T-helper 2 cell (primary cell): ENCODE measurements at regions not wholly inside any gene's neighbourhood (a gene's known extent, or its start where the extent isn't known, plus 50 kb on each side); places are given as distances from the start of the nearest gene placed in this dataset.
A peak's percentile ranks its signal among the peaks of the same experiment; 100 is the strongest.
"Not testable (repeated sequence)": the region's sequence is repeated elsewhere in the genome, so short reads cannot be mapped to it uniquely, and the experiment has no call there.

Experiments
- DNase-seq, 5 experiments: peaks; one replicate each; pipeline versions ENCODE4 v3.0.0 to v3.0.0-alpha.2; 2012 to 2022

DNA sequence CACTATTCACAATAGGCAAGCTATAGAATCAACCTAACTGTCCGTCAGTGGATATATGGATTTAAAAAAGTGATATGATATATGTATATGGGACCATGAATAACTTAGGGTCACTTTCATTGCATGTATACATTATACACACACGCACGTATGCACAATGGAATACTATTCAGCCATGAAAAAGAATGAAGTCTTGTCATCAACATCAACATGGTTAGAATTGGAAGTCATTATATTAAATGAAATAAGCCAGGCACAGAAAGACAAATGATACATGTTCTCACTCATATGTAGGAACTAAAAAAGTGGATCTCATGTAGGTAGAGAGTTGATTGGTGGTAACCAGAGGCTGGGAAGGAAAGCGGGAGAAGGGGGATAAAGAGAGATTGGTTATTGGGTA, 234.3 kb downstream of the VRK1 start:
- DNase-seq: no peak

- DNase-seq: no peak
Measured at GRCh38 chr14:97033556-97034081, 236.4 kb downstream of the VRK1 start.

DNA sequence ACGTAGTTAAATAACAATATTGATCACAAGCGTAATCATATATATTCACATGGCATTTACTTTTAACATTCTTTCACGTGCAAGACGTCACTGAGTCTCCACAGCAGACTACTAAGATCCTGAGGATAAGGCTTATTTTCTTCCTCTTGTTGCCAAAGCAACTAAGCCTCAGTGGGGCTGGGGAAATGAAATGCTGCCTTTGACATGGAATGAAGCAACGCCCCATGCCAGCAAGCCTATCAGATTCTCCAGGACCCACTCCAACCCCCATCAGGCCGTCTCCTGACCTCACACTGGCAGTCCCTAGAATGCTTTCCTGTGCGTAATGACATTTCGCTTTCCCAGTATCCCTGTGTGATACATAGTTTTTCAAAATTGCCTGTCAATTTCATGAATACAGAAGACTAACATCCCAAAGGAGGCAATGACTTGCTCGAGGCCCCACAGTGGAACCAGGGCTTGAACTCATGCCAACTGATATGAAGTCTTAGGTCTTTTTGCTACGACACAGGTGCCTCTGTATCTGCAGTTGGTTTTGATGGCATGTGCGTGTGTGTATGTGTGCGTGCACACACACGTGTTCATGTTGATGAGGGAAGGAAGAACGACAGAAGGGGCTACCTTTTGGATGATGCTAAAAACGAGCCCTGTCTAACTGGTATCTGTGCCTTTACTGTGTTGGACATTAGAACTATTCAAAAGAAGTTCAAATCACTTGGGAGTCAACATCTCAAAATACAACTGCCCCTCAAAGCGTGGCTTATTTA, 239.1 kb downstream of the VRK1 start:
- no peak for DNase-seq

DNA sequence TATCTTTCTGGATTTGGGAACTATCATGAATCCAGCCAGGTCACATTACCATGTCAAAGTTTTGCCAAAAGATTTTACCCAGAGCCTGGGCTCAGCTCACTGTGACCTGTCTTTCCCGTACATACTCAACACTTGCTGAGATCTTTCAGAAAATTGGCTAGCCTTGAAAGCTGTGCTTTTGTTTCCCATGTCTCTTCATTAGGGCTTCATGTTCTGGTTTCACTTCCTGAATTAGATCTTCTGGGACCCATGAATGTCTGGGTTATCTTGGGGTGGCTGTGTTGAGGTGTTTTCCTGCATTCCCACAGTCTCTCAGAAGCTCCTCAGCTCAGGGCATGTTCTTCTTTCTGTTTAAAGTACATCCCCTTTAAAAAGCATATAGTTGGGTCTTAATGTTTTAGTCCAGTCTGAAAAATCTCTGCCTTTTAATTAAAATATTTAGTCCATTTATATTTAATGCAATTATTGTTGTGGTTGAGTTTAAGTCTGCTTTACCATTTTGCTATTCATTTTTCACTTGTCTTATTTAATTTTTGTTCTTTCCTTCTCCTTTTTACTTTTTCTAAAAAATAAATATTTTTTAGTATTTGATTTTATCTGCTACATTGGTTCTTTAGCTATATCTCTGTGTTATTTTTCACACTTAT, 242.7 kb downstream of the VRK1 start:
- no peak for DNase-seq

DNA sequence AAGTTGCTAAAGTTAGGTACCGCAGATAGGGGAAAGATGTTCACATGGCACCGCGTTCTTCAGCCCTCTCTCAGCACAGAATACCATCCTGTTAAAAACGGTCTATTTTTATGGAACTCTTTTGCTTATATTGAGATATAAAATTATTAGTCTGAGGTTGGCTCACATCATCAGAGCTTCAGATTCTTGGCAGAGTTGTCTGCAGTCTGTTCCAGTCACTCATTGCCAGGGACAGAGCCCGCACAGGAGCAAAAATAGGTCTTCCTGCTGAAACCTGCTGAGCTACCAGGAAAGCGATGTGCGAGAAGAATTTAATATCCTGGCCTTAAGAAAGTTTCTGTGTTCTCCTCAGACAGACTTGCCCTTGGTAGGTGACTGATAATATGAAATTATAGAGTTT, 249.8 kb downstream of the VRK1 start:
- no peak for DNase-seq

GRCh38 chr14:97052001-97052400, 254.8 kb downstream of the VRK1 start:
- no peak for DNase-seq

DNA sequence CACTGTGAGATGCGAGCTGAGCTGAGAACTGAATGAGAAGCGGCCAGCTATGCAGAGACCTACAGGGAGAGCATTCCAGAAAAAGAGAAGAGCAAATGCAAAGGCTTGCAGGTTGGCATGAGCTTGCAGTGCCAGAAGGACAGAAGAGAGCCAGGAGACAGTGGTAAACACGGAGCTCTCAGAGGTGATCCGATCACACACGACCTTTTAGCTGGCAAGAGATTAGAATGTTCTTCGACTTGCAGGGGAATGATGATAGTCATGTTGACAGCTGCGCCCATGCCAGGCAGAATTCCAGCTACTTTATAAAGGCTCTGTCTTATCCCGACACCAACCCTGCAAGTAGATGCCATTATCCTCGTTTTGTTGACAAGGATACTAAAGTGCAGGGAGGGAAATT, 256.8 kb downstream of the VRK1 start:
- DNase-seq: no peak

DNA sequence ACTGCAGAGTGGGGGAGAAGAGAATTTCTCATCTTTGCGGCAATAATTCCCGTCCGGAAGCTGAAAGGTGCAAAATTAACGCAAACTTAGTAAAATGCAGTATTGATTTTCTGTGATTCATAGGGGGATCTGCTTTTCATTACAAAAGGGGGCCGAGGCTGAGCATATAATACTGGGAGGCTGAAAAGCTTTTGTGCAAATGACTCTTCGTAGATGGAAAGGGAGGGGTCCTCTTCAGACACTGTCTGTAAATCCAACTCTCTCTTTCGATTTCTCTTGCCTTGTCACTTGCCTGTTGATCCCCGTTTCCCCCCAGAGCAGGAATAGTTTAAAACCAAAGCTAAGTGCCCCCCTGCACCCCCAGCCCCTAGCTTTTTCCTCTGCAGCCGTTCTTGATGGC, 258.2 kb downstream of the VRK1 start:
- no peak for DNase-seq

DNA sequence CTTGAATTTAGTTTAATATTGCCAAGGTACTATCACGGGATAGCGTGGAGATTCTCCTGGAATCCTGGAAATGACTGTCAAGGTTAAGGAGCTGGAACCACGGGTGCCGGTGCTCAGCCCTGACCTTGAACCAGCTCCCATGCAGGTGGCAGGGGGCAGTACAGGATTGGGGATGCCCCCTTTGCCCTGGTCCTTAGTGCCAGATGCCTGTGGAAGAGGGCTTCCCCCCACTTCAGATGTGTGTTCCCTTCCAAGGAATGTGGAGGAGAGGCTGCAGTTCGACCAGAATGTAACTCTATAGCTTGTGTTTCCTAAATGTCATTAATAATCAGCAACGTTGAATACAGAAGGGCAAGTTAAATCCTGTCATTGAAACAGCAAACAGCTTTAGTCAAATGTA, 258.9 kb downstream of the VRK1 start:
- peak in 1 of 5 experiments; percentile 19 for DNase-seq

DNA sequence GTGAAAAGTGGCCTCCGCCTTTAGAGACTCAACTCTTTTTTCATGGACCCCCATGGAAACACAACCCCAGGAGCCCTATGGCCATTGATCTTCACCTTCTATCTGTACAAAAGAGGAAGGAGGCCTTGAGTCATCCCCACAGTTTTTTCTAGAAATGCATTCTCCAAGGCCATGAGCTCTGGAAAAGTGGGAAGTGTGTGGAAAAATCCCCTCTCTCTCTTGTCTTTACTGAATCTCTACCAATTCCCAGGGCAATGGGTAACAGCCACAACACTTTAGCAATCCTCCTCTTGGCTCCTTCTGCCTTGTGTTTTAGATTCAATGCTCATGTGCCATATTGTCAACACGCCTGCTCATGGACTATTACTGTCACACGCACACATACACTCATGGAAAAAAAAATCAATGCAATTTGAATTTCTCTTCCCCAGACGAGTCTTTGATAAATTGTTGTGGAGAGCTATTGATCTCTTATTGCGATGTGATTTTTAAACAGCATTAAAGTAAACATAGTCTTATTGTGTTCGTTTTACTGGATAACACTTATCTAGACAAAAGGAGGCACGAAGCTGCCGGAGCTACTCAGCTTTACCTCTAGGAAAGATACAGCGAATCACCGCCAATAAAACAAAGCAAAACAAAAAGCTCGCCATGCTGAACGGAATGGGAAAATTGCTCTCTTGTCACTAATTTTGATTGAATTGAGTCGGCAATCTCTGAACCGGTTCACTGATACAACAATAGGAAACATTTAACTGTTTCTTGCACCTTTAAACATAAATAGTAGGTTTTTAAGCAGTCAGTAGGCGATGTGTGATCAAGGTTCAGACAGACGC, 260.3 kb downstream of the VRK1 start:
- no peak for DNase-seq

GRCh38 chr14:97058074-97058467, 260.9 kb downstream of the VRK1 start:
- DNase-seq: no peak

DNA sequence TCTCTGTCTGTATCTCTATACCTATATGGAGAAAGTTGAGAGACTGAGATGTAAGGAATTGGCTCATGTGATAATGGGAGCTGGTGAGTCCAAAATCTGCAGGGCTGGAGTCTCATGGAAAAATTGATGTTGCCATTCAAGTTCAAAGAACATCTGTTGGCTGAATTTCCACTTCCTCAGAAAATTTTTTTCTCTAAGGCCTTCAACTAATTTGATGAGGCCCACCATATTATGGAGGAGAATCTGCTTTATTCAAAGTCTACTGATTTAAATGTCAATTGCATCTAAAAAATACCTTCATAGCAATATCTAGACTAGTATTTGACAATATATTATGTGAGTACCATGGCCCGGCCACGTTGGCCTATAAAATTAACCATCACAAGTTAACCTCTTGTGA, 261.4 kb downstream of the VRK1 start:
- DNase-seq: no peak

DNA sequence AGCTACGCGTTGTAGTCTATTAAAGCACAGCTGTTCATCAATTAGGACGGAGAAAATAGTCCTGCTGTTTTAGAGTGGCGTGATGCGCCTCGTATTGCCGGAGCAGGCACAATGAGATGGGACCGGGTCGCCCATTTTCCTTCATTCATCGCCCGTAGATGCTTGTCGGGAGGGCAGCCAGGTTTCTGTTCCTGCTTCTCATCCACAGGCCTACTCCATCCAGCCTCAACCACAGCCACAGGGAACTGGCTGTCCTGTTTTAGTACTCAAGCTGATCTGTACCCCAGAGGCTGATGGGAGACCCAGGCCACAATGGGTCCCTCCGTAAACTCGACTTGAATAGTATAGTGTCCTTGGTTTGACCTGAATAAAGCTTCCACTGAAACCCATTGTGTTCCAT, 264.0 kb downstream of the VRK1 start:
- DNase-seq: no peak

DNA sequence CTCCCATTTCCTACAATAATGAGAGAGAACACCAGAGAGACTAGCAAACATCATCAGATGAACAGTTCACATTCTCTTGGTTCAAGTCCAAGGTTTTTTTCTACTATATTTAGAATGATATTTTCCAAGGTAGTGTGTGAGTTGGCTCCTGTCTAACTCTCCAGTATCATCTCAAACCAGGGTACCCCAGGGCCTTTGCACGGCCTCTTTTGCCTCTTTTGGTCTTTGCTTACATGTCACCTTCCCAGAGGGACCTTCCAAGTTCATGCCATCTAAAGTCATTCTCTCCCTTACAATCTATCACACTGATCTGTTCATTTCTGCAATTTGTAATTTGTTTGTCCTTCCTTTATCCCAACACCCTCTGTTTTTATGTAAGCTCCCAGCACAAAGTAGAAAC, 264.5 kb downstream of the VRK1 start:
- no peak for DNase-seq

DNA sequence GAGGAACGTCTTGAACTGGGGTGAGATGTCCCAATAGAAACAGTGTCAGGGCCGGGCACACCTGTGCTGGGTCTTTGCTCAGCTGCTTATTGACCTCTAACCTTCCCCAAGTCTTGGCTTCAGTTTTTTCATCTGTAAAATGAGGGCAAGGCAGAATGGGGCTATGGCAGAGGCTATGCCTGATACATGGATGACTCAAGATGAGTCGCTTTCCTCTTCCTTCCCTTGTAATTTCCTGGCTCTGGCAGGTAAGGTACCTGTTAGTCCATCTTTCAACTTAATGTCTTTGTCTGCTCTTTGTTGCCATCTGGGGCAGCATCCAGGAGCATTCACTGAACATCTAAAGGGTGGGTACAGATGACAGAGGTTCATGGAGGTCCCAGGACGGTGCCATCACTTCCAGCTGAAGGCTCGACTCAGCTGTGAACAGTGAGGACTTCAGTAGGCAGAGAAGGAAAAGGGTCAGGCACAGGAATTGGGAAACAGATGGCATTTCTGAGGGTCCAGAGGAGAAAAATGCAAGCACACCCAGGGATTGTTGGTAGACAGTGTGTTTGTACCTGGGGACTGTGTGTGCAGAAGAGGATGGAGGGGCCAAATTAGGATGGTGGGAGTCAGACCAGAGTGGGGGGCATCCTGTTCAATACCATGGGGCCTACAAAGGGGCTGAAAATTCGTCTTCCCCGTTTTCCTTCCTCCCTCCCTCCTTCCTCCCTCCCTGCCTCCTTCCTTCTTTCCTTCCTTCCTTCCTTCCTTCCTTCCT, 268.3 kb downstream of the VRK1 start:
- no peak for DNase-seq

- peak in 1 of 5 experiments; percentile 14 for DNase-seq
Measured at GRCh38 chr14:97066068-97066899, 269.1 kb downstream of the VRK1 start.

DNA sequence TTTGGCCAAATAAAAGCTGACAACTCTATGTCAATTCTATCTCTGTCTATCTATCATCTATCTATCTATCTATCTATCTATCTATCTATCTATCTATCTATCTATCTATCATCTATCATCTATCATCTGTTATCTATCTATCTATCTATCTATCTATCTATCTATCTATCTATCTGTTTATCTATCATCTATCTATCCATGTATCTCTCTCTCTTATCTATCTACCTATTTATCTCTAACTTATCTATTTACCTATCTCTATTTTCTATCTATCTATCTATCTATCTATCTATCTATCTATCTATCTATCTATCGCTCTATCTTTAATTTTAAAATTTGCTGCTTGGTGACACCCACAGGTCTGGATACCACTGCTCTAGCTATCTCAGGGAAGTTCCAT, 271.1 kb downstream of the VRK1 start:
- not testable (repeated sequence) for DNase-seq

DNA sequence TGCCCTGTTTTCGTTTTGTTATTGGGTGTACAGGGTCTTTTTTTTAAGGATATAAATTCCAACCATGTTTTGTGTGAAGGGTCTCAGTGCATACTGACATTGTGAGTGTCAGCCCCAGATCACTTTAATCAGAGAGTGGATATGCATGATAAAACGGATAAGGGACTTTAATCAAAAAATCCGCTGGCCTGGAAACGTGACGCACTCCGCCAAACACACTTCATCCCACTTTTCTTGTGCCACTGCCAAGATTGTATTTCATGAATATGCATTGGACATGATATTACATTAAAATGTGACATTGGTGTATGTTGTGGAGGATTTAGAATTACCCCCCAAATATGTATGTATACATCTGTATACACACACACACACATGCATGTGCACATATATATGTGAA, 273.1 kb downstream of the VRK1 start:
- DNase-seq: no peak

DNA sequence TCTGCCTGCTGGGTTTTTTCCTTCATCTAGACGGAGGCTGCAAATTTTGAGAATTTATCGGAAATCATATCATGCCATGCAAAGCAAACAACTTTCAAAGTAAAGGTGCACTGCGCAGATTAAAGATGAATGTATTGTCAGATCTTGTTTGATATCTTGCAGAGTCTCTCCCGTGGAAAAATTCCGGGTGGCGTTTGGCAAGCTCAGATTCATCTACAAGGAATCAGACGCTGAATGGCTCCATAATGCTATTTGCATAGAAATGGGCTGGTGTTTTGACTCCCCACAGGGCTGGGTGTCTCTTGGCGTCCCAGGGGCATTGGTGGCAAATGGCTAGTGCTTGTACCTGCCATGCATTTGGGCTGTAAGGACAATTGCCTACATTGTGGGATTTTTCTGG, 274.0 kb downstream of the VRK1 start:
- no peak for DNase-seq

- no peak for DNase-seq
Measured at GRCh38 chr14:97073622-97074021, 276.4 kb downstream of the VRK1 start.

DNA sequence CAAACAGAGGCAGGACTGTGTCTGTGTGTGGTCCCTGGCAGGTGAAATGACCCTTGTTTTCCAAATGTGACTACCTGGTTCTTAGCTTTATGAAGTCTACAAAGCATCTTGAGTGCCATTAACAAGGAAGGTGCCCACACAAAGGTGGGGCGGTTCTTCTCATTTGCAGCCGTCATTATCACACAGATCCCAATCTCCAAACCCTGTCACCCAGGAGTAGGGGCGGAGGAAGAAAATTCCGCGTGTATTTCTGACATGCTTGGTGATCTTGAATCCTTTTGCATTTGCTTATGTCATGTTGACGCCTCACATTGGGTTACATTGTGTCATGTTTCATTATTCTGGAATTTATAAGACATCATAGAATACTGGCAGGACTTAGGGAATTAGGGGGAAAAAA, 277.3 kb downstream of the VRK1 start:
- no peak for DNase-seq

DNA sequence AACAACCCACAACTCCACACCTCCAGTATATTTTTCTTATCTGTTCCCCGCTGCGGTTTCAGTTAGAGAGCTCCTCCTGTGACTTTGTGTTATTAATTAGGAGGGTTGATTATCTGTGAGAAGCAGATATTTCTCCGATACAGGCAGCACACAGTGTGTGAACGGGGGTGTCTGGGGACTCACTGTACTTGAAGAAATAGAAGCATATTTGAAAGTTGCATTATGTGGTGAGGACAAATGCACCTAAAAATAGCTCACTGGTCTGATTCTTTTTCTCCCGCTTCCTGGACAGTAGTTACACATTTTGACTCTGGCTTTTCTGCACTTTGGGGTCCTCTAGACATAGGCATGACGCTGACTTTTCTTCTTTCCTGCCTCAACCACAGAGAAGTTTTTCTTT, 277.7 kb downstream of the VRK1 start:
- DNase-seq: no peak
